Naive thymus-derived CD8-positive, alpha-beta T cell (primary cell): ENCODE measurements at regions not wholly inside any gene's neighbourhood (a gene's known extent, or its start where the extent isn't known, plus 50 kb on each side); places are given as distances from the start of the nearest gene placed in this dataset.

Experiments used
- ATAC-seq, 2 donors: fragments of 150-1000 bp; cut with Tn5 transposase in 1 of 2; sonication (Bioruptor Pico), chemical (Tn5 transposase) in 1 of 2; 1 replicate in 1 of 2; 2 replicates in 1 of 2; pipeline ENCODE4 v1.10.0; 2021; ENCODE audit warnings: mild to moderate bottlenecking in 2 of 2, moderate library complexity in 2 of 2
- POLR2A ChIA-PET: fragments of 350-600 bp; sonication (Branson Sonifier 250); formaldehyde crosslinking; loops from one replicate; lab custom pipeline; 2021; ENCODE audit warnings: antibody characterized with exemption; lab: Charles Lee
- DNase-seq, 10 donors: peaks; one replicate each; pipeline versions ENCODE4 v3.0.0 to v3.0.0-alpha.2; 2020 to 2022
- H3K27ac Mint-ChIP-seq, 10 donors: one replicate each; pipeline ENCODE4 v1.8.0; 2020 to 2022; ENCODE audit warnings: mild to moderate bottlenecking in 10 of 10, mixed read lengths in 10 of 10, moderate library complexity in 4 of 10, inconsistent platforms in 1 of 10
- H3K27me3 Mint-ChIP-seq, 5 donors: one replicate each; pipeline ENCODE4 v1.8.0; 2021 to 2022; ENCODE audit warnings: mixed read lengths in 5 of 5
- H3K36me3 Mint-ChIP-seq, 3 donors: one replicate each; pipeline ENCODE4 v1.8.0; 2020 to 2022; ENCODE audit warnings: mixed read lengths in 3 of 3, mild to moderate bottlenecking in 2 of 3, inconsistent platforms in 1 of 3
- H3K4me1 Mint-ChIP-seq, 4 donors: one replicate each; pipeline ENCODE4 v1.8.0; 2021 to 2022; ENCODE audit warnings: mixed read lengths in 4 of 4
- H3K4me3 Mint-ChIP-seq, 10 donors: one replicate each; pipeline ENCODE4 v1.8.0; 2020 to 2022; ENCODE audit warnings: mild to moderate bottlenecking in 10 of 10, mixed read lengths in 10 of 10, moderate library complexity in 6 of 10, inconsistent platforms in 1 of 10
- H3K9me3 Mint-ChIP-seq, 9 donors: one replicate each; pipeline ENCODE4 v1.8.0; 2020 to 2022; ENCODE audit warnings: mixed read lengths in 9 of 9, mild to moderate bottlenecking in 3 of 9, inconsistent platforms in 1 of 9, moderate library complexity in 1 of 9

DNA sequence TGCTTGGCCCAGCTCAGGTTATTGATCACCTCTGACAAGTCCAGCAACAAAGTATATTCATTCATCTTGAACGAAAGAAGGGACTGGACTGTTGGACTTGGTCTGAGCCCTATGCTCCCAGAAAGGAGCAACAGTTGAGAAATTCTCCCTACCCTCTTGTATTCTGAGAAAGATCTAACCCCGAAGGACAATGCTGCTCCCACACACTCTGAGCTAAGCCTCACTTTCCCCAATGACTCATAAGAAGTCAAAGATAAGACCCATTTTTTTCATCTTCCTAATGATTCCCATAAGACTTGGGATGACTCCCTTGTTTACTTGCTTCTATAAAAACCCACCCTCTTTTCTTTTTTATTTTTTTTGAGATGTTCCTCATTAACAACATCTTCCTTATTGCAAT, 549.4 kb upstream of the MDFIC2 start:
- ATAC-seq: no peak
- H3K4me1 Mint-ChIP-seq: no peaks in the 10 kb centered on the region
- H3K4me3 Mint-ChIP-seq: no peak overlapping the region
- H3K27ac Mint-ChIP-seq: no peak overlapping the region
- peaks cover 0 to 8% (median 2%) of the 10 kb centered on the region in 5 donors for H3K27me3 Mint-ChIP-seq
- POLR2A ChIA-PET: no interaction called here
- peaks cover 0 to 18% (median 2%) of the 10 kb centered on the region in 9 donors for H3K9me3 Mint-ChIP-seq
- DNase-seq: no peak
- H3K36me3 Mint-ChIP-seq: peaks cover 0 to 8% (median 4%) of the 10 kb centered on the region in 3 donors

DNA sequence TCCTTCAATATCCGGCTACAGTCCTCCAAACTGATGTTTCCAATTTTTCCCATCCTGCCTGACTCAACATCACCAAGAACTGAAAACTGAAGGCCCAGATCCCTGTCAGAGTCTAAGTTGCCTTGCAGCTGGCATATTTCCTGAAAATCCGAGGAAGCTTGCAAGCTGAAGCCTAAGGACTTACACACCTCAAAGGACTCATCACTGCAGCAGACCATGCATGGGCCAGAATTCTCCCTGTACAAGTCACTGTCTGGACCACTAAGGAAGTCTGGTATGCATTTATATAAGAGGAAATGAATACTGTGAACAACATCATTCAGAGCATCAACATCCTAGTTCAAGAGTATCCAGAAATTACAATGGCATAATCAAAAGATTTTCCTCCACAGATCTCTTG, 548.8 kb upstream of the MDFIC2 start:
- no peak for ATAC-seq
- POLR2A ChIA-PET: no interaction called here
- Mint-ChIP-seq H3K27me3 (peaks cover 0 to 8% (median 2%) of the 10 kb centered on the region in 5 donors), H3K9me3 (peaks cover 0 to 18% (median 2%) of the 10 kb centered on the region in 9 donors), H3K4me3 (no peak overlapping the region), H3K4me1 (no peaks in the 10 kb centered on the region), H3K36me3 (peaks cover 0 to 8% (median 4%) of the 10 kb centered on the region in 3 donors), H3K27ac (no peak overlapping the region)
- DNase-seq: no peak

DNA sequence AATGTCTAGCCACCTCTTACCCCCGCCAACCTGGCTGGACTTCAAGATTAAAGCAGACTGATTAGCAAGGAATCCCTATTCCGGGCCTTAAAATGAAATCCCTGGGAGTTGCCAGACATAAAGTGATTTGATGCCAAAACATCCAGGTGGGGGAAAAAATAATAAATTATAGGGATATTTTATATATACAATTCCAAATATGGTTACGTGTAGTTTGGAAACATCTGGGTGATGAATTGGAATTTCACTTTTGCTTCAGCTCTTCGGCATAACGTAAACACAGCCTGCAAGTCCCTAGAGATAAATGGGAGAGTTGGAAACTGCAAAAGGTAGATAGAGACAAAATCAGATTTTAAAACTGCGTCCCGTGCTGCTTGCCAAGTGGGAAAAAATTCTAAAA, 545.5 kb upstream of the MDFIC2 start:
- no peaks in the 10 kb centered on the region for H3K9me3 Mint-ChIP-seq
- DNase-seq: no peak
- H3K4me1 Mint-ChIP-seq: peaks cover 0 to 3% (median 1%) of the 10 kb centered on the region in 4 donors
- H3K27me3 Mint-ChIP-seq: peaks cover 0 to 4% (median 1%) of the 10 kb centered on the region in 5 donors
- no peak for ATAC-seq
- H3K4me3 Mint-ChIP-seq: no peak overlapping the region
- H3K27ac Mint-ChIP-seq: no peak overlapping the region
- no peaks in the 10 kb centered on the region for H3K36me3 Mint-ChIP-seq
- POLR2A ChIA-PET: no interaction called here

DNA sequence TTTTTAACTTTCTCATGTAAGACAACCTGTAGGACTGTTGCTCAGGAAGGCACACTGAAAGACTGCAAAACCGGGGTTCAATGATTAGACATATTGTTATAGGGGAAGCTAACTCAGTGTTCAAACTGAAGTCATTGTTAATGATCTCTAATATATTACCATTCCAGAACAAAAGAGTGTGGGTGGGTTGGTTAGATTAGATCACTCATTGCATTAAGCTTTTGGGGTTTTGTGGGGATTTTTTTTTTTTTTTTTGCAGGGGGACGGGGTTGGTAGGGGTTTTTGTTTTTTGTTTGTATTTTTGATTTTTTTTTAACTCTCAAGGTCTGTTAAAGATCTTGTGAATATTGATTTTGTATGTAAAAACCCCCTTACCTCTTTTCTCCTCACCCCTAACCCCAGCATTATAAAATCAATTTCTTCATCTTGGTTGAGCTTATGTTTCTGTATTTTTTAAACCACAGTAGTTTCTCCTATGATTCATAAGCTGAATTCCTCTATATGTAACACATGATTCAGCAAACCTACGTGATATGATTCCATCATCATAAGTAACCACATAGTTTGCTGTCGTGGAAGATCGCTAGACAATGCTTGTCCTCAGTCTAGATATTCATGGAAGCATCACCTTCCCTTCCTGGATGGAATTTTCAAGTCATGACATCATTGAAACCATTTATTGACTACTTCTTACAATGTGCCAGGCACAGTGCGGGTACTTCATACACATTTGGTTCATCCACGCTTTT, 544.1 kb upstream of the MDFIC2 start:
- peaks cover 0 to 7% (median 1%) of the 10 kb centered on the region in 5 donors for H3K27me3 Mint-ChIP-seq
- no peak overlapping the region for H3K4me3 Mint-ChIP-seq
- no peaks in the 10 kb centered on the region for H3K36me3 Mint-ChIP-seq
- no peak overlapping the region for H3K27ac Mint-ChIP-seq
- DNase-seq (no peak), ATAC-seq (no peak)
- peaks cover 0 to 4% (median 1%) of the 10 kb centered on the region in 4 donors for H3K4me1 Mint-ChIP-seq
- no peaks in the 10 kb centered on the region for H3K9me3 Mint-ChIP-seq
- POLR2A ChIA-PET: no interaction called here

DNA sequence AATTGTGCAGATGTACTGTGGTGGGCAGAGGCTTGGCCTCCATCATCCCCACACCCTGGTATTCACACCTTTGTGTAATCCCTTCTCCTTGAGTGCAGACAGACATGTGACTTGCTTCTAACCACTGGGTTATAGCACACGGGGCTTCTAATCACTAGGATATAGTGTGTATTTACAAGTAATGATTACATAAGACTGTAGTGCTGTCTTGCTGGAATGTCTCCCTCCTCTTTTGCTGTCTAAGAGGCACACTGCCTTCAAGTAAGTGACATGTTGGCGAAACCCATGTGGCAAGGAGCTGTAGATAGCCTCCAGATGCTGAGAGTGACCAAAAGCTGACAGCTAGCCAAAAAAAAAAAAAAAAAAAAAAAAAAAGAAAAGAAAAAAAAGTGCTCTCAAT, 542.7 kb upstream of the MDFIC2 start:
- H3K27ac Mint-ChIP-seq: no peak overlapping the region
- DNase-seq (no peak), ATAC-seq (no peak)
- H3K4me1 Mint-ChIP-seq: peaks cover 0 to 4% (median 1%) of the 10 kb centered on the region in 4 donors
- H3K36me3 Mint-ChIP-seq: no peaks in the 10 kb centered on the region
- POLR2A ChIA-PET: no interaction called here
- H3K27me3 Mint-ChIP-seq: peaks cover 0 to 7% (median 0%) of the 10 kb centered on the region in 5 donors
- no peak overlapping the region for H3K4me3 Mint-ChIP-seq
- H3K9me3 Mint-ChIP-seq: no peaks in the 10 kb centered on the region

DNA sequence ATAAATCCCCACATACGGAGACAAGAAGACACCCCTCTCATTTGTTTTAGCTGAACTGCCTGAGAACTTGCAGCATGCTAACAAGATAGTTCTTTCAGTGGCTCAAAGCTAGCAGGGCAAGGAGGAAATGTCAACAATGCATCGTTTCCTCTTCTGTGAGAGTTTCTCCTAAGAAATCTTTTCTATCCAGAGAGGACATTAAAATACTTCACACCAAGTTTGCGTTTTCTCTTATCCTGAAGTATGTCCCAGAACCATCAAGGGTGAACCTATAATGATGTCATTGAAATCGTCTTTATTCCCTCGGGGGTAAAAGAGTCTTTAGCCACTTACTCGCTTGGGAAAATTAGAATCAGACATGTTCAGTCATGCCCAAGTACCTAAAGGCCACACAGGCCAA, 541.7 kb upstream of the MDFIC2 start:
- no peak overlapping the region for H3K27ac Mint-ChIP-seq
- H3K4me3 Mint-ChIP-seq: no peak overlapping the region
- H3K4me1 Mint-ChIP-seq: peaks cover 0 to 4% (median 1%) of the 10 kb centered on the region in 4 donors
- POLR2A ChIA-PET: no interaction called here
- no peaks in the 10 kb centered on the region for H3K9me3 Mint-ChIP-seq
- no peaks in the 10 kb centered on the region for H3K36me3 Mint-ChIP-seq
- H3K27me3 Mint-ChIP-seq: peaks cover 0 to 7% (median 1%) of the 10 kb centered on the region in 5 donors
- no peak for ATAC-seq
- DNase-seq: no peak

DNA sequence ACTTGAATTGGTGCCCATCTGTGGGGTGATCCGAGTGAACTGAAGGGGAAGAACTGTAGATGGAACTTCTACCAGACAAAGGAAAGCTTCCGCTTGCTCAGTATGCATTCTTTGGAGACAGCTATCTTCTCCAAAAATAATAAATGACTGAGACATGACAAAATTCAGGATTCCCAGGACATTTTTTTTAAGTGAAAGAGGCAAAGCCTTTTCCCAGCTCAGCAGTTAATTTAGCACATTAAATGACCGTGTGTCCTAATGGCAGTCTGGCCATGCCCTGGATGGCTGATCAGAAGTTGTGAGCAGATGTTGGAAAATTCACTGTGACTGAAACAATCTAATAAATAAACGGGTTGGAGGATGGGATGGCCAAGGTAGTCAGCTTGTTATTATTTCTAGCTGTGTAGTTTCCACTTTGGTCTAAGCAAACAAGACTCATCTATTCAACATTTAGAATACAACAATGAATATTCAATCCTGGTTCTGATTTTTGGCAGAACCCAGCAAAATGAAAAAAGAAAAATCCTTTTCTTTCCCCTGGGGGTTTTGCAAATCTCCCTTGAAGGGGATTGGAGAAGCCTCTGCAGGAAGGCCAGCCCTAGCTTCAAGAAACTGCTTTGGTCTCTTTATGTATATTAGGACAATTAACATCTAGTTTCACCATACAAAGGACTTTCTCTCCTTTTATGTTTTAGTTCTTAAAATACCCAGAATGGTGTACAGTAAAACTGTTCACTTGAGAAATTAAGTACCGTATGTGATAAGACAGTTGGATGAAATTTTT, 540.9 kb upstream of the MDFIC2 start:
- H3K4me1 Mint-ChIP-seq: peaks cover 0 to 4% (median 1%) of the 10 kb centered on the region in 4 donors
- POLR2A ChIA-PET: no interaction called here
- DNase-seq (no peak), ATAC-seq (no peak)
- H3K36me3 Mint-ChIP-seq: no peaks in the 10 kb centered on the region
- H3K27ac Mint-ChIP-seq: no peak overlapping the region
- peaks cover 0 to 7% (median 1%) of the 10 kb centered on the region in 5 donors for H3K27me3 Mint-ChIP-seq
- no peak overlapping the region for H3K4me3 Mint-ChIP-seq
- no peaks in the 10 kb centered on the region for H3K9me3 Mint-ChIP-seq

DNA sequence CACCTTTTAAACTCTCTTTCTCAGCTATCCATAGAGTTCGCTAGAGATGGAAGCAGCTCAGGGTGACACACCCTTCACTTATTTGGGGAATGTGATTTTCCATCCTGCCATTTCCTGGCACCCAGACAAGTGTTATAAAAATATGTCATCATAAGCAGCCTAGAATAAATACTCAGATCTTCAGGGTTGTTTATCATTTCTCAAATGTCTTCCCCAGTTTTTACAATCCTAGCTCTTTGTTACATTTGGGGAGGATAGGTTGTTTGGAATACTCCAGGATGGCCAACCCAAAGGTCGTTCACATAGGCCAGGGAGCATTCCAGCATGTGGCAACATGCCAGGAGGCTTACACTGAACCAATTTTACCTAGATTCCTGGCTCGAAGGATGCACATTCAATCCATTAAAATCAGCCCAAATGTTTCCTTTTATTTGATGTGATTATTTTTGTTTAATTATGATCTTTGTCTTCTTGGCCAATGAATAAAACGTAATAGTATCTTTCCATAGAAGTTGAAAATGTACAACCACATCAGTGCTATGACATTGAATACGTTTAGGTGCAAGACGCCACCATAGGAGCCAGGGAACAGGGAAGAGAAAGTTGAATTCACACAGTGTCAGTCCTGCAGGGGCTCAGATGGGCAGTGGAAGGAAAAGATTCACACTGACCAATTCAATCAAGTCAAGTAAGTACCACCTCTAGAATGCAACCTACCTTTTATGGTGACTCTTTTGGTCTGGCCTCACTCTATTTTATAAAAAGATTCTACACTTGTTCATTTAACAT, 537.7 kb upstream of the MDFIC2 start:
- peaks cover 0 to 4% (median 1%) of the 10 kb centered on the region in 4 donors for H3K4me1 Mint-ChIP-seq
- no peaks in the 10 kb centered on the region for H3K36me3 Mint-ChIP-seq
- peaks cover 0 to 7% (median 0%) of the 10 kb centered on the region in 5 donors for H3K27me3 Mint-ChIP-seq
- H3K27ac Mint-ChIP-seq: no peak overlapping the region
- POLR2A ChIA-PET: no interaction called here
- no peak overlapping the region for H3K4me3 Mint-ChIP-seq
- no peak for ATAC-seq
- peaks cover 0 to 3% (median 0%) of the 10 kb centered on the region in 9 donors for H3K9me3 Mint-ChIP-seq
- no peak for DNase-seq

DNA sequence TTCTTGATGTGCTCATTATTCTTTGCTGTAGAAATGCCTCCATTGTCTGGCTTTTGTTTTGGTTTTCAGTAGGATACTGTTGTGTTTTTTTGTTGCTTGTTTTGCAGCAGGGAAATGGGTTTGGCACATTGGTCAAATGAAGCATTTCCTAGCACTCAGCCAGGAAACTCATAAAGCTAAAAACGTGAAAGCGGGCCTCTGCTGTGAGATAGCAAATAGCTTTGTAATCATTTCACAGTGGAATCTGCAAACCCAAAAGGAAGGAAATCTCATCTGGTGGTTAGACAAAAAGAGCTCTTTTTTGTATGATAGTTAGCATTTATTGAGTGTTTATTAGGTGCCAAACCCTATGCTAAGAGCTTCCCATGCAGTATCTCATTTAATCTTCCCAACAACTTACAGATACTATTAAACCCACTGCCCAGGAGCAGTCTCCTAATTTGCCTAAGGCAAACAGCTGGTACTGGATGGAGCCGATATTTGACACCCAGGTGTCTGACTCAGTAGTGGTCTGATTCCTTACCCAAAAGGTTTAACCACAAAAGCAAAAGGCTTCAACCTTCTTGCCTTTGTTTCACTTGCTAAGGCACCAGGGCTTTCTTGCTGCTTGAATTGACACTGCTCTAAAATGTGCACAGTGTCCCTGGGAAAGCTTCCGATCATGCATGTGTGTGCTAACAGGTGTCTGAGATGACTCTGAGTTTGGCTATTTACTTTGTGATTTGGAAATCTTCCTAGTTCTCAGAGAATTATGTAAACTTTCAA, 527.9 kb upstream of the MDFIC2 start:
- Mint-ChIP-seq H3K36me3 (no peaks in the 10 kb centered on the region), H3K27me3 (peaks cover 0 to 9% (median 0%) of the 10 kb centered on the region in 5 donors), H3K27ac (peak overlapping the region in 1 of 10 donors; percentile 19), H3K9me3 (peaks cover 0 to 2% (median 0%) of the 10 kb centered on the region in 9 donors), H3K4me3 (no peak overlapping the region), H3K4me1 (peaks cover 2 to 16% (median 11%) of the 10 kb centered on the region in 4 donors)
- DNase-seq (no peak), ATAC-seq (no peak)
- POLR2A ChIA-PET: no interaction called here

DNA sequence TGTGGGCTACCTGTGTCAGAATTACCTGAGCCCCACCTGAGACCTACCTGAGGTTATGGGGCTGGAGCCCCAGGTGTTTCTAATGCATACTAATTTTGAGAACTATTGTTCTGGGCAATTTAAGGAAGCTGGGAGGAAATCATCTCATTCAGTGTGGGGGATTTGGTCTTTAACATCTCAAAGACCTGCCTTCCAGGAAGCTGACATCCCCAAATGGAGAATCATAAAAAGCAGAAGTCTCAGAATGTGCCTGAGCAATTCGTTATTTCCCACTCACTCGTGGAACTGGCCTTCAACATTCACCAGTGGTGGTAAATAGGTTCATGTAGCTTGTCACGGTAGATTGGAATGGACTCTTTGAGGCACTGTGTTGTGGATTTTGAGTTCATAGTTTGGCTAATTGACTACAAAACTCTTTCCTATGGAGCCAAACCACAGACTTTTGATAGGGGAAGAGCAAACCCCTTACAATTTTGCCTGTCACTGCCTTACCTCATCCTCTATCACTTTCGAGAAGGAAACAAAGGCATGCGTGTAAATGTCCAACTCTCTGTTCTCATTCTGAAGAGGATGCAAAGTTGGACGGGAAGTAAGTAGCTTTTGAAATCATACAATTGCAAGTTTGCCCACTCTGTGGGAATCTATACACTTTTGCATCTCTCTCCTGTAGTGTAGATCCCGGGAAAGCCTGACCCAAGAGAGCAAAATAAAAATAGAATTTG, 521.0 kb upstream of the MDFIC2 start:
- ATAC-seq (no peak), DNase-seq (no peak)

DNA sequence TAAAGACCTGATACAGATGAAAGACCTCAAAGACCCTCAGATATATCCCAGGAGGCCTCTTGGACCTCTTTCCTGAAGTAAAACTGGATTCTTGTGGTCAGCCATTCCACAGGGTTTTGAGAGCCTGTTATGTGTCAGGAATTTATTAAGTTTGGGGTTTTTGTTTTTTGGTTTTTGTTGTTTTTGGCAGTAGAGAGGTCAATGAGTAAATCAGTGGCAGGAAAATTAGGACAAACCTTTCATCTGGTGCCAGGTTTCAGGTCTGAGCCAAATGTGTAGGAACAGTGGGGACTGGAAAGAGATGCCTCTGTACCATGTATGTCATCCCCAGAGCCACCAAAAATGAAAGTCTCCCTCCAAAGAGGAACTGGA, 520.4 kb upstream of the MDFIC2 start:
- POLR2A ChIA-PET: no interaction called here
- peaks cover 2 to 9% (median 3%) of the 10 kb centered on the region in 5 donors for H3K27me3 Mint-ChIP-seq
- no peaks in the 10 kb centered on the region for H3K9me3 Mint-ChIP-seq
- no peak for DNase-seq
- no peaks in the 10 kb centered on the region for H3K36me3 Mint-ChIP-seq
- H3K27ac Mint-ChIP-seq: no peak overlapping the region
- H3K4me3 Mint-ChIP-seq: no peak overlapping the region
- no peak for ATAC-seq
- H3K4me1 Mint-ChIP-seq: no peaks in the 10 kb centered on the region

More for the DNA sequence above, 521.0 kb upstream of the MDFIC2 start:
- POLR2A ChIA-PET: no interaction called here
- H3K36me3 Mint-ChIP-seq: no peaks in the 10 kb centered on the region
- H3K4me1 Mint-ChIP-seq: no peaks in the 10 kb centered on the region
- peaks cover 2 to 9% (median 3%) of the 10 kb centered on the region in 5 donors for H3K27me3 Mint-ChIP-seq
- no peaks in the 10 kb centered on the region for H3K9me3 Mint-ChIP-seq
- H3K4me3 Mint-ChIP-seq: no peak overlapping the region
- H3K27ac Mint-ChIP-seq: no peak overlapping the region
